Mesenchymal stem cell (in vitro differentiated cells and primary cell): ENCODE measurements at regions not wholly inside any gene's neighbourhood (a gene's known extent, or its start where the extent isn't known, plus 50 kb on each side); places are given as distances from the start of the nearest gene placed in this dataset.

Experiments
- DNase-seq: peaks from one replicate; pipeline ENCODE4 v3.0.0-alpha.2; 2013
- H2AFZ ChIP-seq: one replicate; pipeline ENCODE4 v1.6.1; 2013; ENCODE audit warnings: low read depth, mild to moderate bottlenecking, control low read depth, inconsistent platforms, low read length, moderate library complexity
- H2AK5ac ChIP-seq: 2 replicates; pipeline ENCODE4 v1.6.1; 2013; ENCODE audit warnings: low read length, moderate library complexity, mild to moderate bottlenecking, inconsistent platforms; ENCODE audit not compliant: severe bottlenecking
- H2BK120ac ChIP-seq: one replicate; pipeline ENCODE4 v1.6.1; 2013; ENCODE audit warnings: low read depth, mild to moderate bottlenecking, inconsistent platforms, low read length, moderate library complexity
- H2BK12ac ChIP-seq, 2 experiments: one replicate each; pipeline ENCODE4 v1.6.1; 2013; ENCODE audit warnings: inconsistent platforms in 2 of 2, low read length in 2 of 2, mild to moderate bottlenecking in 2 of 2, moderate library complexity in 2 of 2, control low read depth in 1 of 2
- H2BK15ac ChIP-seq: one replicate; pipeline ENCODE4 v1.6.1; 2013; ENCODE audit warnings: mild to moderate bottlenecking, low read depth, inconsistent platforms; ENCODE audit not compliant: poor library complexity, severe bottlenecking
- H2BK5ac ChIP-seq: 2 replicates; pipeline ENCODE4 v1.6.1; 2013; ENCODE audit warnings: low read depth, mild to moderate bottlenecking, low read length, control low read depth, inconsistent platforms; ENCODE audit not compliant: poor library complexity, severe bottlenecking
- H3K14ac ChIP-seq, 2 experiments: one replicate each; pipeline ENCODE4 v1.6.1; 2013; ENCODE audit warnings: inconsistent platforms in 2 of 2, low read length in 2 of 2, control low read depth in 1 of 2, mild to moderate bottlenecking in 1 of 2, moderate library complexity in 1 of 2
- H3K18ac ChIP-seq, 2 experiments: one replicate each; pipeline ENCODE4 v1.6.1; 2013; ENCODE audit warnings: inconsistent platforms in 2 of 2, low read length in 2 of 2, control low read depth in 1 of 2, low read depth in 1 of 2, mild to moderate bottlenecking in 1 of 2
- H3K23ac ChIP-seq, 2 experiments: one replicate each; pipeline ENCODE4 v1.6.1; 2013; ENCODE audit warnings: inconsistent platforms in 2 of 2, low read length in 2 of 2, mild to moderate bottlenecking in 2 of 2, moderate library complexity in 2 of 2, control low read depth in 1 of 2
- H3K27ac ChIP-seq: 2 replicates; pipeline ENCODE4 v1.5.1; 2013; ENCODE audit warnings: mild to moderate bottlenecking, moderate library complexity, low read length, control low read depth, inconsistent platforms; ENCODE audit not compliant: poor library complexity, severe bottlenecking
- H3K27me3 ChIP-seq, 2 experiments: 2 replicates each; pipeline versions ENCODE4 v1.6.1 to v1.7.0; 2013; ENCODE audit warnings: low read length in 2 of 2, mild to moderate bottlenecking in 2 of 2, moderate library complexity in 2 of 2, control low read depth in 1 of 2, inconsistent platforms in 1 of 2; ENCODE audit not compliant: control insufficient read depth in 1 of 2, insufficient read depth in 1 of 2
- H3K36me3 ChIP-seq, 2 experiments: 2 replicates each; pipeline versions ENCODE4 v1.6.1 to v1.7.0; 2013; ENCODE audit warnings: low read length in 2 of 2, control low read depth in 1 of 2, inconsistent platforms in 1 of 2, low read depth in 1 of 2, mild to moderate bottlenecking in 1 of 2; ENCODE audit not compliant: insufficient read depth in 2 of 2, control insufficient read depth in 1 of 2
- H3K4ac ChIP-seq, 2 experiments: one replicate each; pipeline ENCODE4 v1.6.1; 2013; ENCODE audit warnings: inconsistent platforms in 2 of 2, low read length in 2 of 2, mild to moderate bottlenecking in 2 of 2, moderate library complexity in 2 of 2, control low read depth in 1 of 2, low read depth in 1 of 2
- H3K4me1 ChIP-seq: 2 replicates; pipeline ENCODE4 v1.6.1; 2013; ENCODE audit warnings: low read depth, low read length, control low read depth; ENCODE audit not compliant: control insufficient read depth, insufficient read depth
- H3K4me2 ChIP-seq: 2 replicates; pipeline ENCODE4 v1.6.1; 2013; ENCODE audit warnings: low read length, mild to moderate bottlenecking, inconsistent platforms; ENCODE audit not compliant: poor library complexity, severe bottlenecking
- H3K4me3 ChIP-seq, 2 experiments: 2 replicates each; pipeline versions ENCODE4 v1.5.1 to v1.7.0; 2013; ENCODE audit warnings: low read length in 2 of 2, mild to moderate bottlenecking in 2 of 2, control low read depth in 1 of 2, low read depth in 1 of 2; ENCODE audit not compliant: insufficient read depth in 1 of 2
- H3K79me1 ChIP-seq: replicated peaks from 2 replicates; pipeline ENCODE4 v1.6.1; 2013; ENCODE audit warnings: mild to moderate bottlenecking, control low read depth, low read length, inconsistent platforms; ENCODE audit not compliant: poor library complexity, severe bottlenecking
- H3K9ac ChIP-seq: 2 replicates; pipeline ENCODE4 v1.7.0; 2013; ENCODE audit warnings: mild to moderate bottlenecking, low read length, moderate library complexity
- H3K9me3 ChIP-seq: 2 replicates; pipeline ENCODE4 v1.7.0; 2013; ENCODE audit warnings: mild to moderate bottlenecking, low read length; ENCODE audit not compliant: control insufficient read depth
- H4K8ac ChIP-seq: one replicate; pipeline ENCODE4 v1.6.1; 2013; ENCODE audit warnings: inconsistent platforms, mild to moderate bottlenecking, low read length, moderate library complexity
- H4K91ac ChIP-seq: one replicate; pipeline ENCODE4 v1.6.1; 2013; ENCODE audit warnings: mild to moderate bottlenecking, low read length, inconsistent platforms
- WGBS: methylation state at CpG from one replicate; pipeline ENCODE4 v1.1.7; 2013; ENCODE audit warnings: mixed read lengths; 5-methylcytosine and 5-hydroxymethylcytosine counted together

DNA sequence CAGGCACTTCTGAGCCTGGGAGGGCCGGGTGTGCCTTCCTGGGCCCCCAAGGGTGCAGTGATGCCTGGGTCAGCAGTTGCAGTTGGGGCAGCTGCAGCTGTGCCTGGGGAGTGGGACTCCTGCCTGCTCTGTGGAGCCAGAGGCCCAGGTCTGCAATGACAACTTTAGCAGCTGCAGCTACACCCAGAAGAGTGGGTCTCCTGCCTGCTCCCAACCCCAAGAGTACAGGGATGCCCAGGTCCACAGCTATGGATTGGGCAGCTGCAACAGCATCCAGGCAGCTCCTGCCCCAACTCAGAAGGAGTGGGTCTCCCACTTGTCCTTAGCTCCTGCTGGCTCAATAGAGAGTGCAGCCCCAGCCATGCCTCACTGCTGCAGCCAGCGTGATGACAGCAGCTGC lies 73.0 kb upstream of the ST3GAL5 start:
- H2AFZ ChIP-seq = no peak overlapping the region
- DNase-seq = no peak
- H3K9me3 ChIP-seq = peaks cover 6% of the 10 kb centered on the region
- no peak overlapping the region for H2BK12ac ChIP-seq
- no peak overlapping the region for H3K4me3 ChIP-seq
- no peaks in the 10 kb centered on the region for H3K27me3 ChIP-seq
- H3K36me3 ChIP-seq = peaks cover 0 to 4% of the 10 kb centered on the region in 2 experiments
- no peak overlapping the region for H2BK5ac ChIP-seq
- H3K14ac ChIP-seq = no peak overlapping the region
- no peak overlapping the region for H3K9ac ChIP-seq
- no peak overlapping the region for H3K18ac ChIP-seq
- no peak overlapping the region for H3K4ac ChIP-seq
- no peak overlapping the region for H4K8ac ChIP-seq
- no peak overlapping the region for H4K91ac ChIP-seq
- WGBS = 95% methylated on average over 1 of the region's 2 CpGs
- H3K4me1 ChIP-seq = peaks cover 2% of the 10 kb centered on the region
- H2BK120ac ChIP-seq = no peak overlapping the region
- no peak overlapping the region for H3K23ac ChIP-seq
- no peak overlapping the region for H2AK5ac ChIP-seq
- H3K4me2 ChIP-seq = no peak overlapping the region
- no peak overlapping the region for H3K27ac ChIP-seq
- peak overlapping the region; percentile 48 for H2BK15ac ChIP-seq
- no peaks in the 10 kb centered on the region for H3K79me1 ChIP-seq

DNA sequence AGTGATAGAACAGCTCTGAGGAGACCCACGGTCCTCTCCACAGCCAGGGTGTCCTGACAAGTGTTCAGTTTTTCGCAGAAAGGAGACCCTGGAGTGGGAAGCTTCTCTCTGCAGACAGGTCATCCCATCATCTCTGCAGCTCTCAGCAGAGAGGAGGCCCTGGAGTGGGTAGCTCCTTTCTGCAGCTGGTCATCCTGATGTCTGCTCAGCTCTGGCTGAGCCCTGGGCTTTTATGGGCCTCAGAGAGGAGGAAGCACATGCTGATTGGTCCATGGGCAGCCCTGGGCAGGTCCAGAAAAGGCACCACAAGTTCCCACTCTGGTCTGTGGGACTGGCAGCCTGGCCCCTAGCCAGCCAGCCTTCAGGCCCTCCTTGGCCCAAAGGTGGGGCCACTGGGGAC lies 72.3 kb upstream of the ST3GAL5 start:
- Histone ChIP-seq H3K14ac (no peak overlapping the region), H2AK5ac (no peak overlapping the region), H3K4me2 (no peak overlapping the region), H2BK5ac (no peak overlapping the region), H2BK15ac (peak overlapping the region; percentile 48), H3K27ac (no peak overlapping the region), H3K4me3 (no peak overlapping the region), H3K4ac (no peak overlapping the region), H2BK120ac (no peak overlapping the region), H3K18ac (no peak overlapping the region), H3K9me3 (peaks cover 6% of the 10 kb centered on the region), H4K8ac (no peak overlapping the region), H2AFZ (no peak overlapping the region), H2BK12ac (no peak overlapping the region), H3K4me1 (peaks cover 2% of the 10 kb centered on the region), H3K23ac (no peak overlapping the region), H4K91ac (peak overlapping the region; percentile 80), H3K36me3 (peaks cover 0 to 4% of the 10 kb centered on the region in 2 experiments), H3K9ac (no peak overlapping the region), H3K27me3 (no peaks in the 10 kb centered on the region), H3K79me1 (no peaks in the 10 kb centered on the region)
- WGBS = 89% methylated on average over 2 of the region's 2 CpGs
- DNase-seq = no peak

DNA sequence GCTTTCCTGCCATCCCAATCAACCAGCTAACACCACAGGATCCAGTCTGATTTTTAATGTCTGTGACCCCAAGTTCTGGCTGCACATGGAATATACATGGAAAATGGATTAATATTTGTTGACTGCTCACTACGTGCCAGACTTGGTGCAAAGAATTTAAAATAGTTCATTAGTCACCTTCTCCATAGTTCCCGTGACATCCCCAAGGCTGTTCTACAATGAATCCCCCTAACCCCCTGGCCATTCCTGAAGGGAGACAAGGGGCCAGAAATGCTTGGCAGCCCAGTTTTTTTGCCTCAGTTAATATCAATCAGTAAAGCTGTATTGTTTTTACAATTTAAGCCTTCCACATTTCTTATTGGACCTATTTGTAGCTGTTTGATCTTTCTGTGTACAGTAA lies 71.0 kb upstream of the ST3GAL5 start:
- Histone ChIP-seq H3K27ac (no peak overlapping the region), H3K9me3 (peaks cover 6% of the 10 kb centered on the region), H3K79me1 (no peaks in the 10 kb centered on the region), H3K4me1 (peaks cover 2% of the 10 kb centered on the region), H2AK5ac (no peak overlapping the region), H3K9ac (no peak overlapping the region), H3K23ac (no peak overlapping the region), H3K14ac (no peak overlapping the region), H3K4me3 (no peak overlapping the region), H4K8ac (no peak overlapping the region), H2BK12ac (no peak overlapping the region), H3K4me2 (no peak overlapping the region), H2BK120ac (no peak overlapping the region), H2BK15ac (no peak overlapping the region), H2BK5ac (no peak overlapping the region), H3K4ac (no peak overlapping the region), H3K27me3 (peaks cover 0 to 3% of the 10 kb centered on the region in 2 experiments), H3K18ac (no peak overlapping the region), H4K91ac (no peak overlapping the region), H3K36me3 (peaks cover 0 to 4% of the 10 kb centered on the region in 2 experiments), H2AFZ (no peak overlapping the region)
- DNase-seq = no peak
- 95% methylated on average over 2 of the region's 2 CpGs for WGBS

DNA sequence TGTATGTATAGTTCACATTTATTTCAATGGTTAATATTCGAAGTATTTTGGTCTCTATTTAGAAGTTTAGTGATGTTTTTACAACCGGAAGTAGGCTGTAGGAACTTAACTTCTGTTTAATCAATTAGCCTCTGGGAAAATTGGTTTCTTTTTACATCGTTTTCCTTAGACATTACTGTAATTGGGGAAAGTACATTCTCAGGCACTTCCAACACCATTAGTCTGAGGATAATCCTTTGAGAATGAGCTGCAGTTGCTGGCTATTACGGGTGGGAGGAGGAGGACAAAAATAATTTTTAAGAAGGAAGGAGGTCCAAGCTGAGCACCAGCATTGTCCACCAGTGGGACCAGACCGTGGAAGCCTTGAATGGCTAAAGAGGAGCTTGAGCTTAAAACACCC lies 70.4 kb upstream of the ST3GAL5 start:
- Histone ChIP-seq H3K23ac (no peak overlapping the region), H3K79me1 (no peaks in the 10 kb centered on the region), H3K9me3 (peaks cover 6% of the 10 kb centered on the region), H4K91ac (no peak overlapping the region), H2BK120ac (no peak overlapping the region), H3K4ac (no peak overlapping the region), H3K4me2 (no peak overlapping the region), H3K4me3 (no peak overlapping the region), H3K27me3 (peaks cover 0 to 9% of the 10 kb centered on the region in 2 experiments), H3K36me3 (peaks cover 0 to 4% of the 10 kb centered on the region in 2 experiments), H3K14ac (no peak overlapping the region), H2BK15ac (no peak overlapping the region), H3K27ac (no peak overlapping the region), H2AFZ (no peak overlapping the region), H4K8ac (no peak overlapping the region), H2AK5ac (no peak overlapping the region), H2BK12ac (no peak overlapping the region), H3K18ac (no peak overlapping the region), H2BK5ac (no peak overlapping the region), H3K9ac (no peak overlapping the region), H3K4me1 (peaks cover 2% of the 10 kb centered on the region)
- WGBS = 71% methylated on average over 4 of the region's 5 CpGs
- DNase-seq = no peak
